Upper lobe of right lung (tissue), 1 donor: ENCODE measurements at regions not wholly inside any gene's neighbourhood (a gene's known extent, or its start where the extent isn't known, plus 50 kb on each side); places are given as distances from the start of the nearest gene placed in this dataset.

Experiments
- ATAC-seq: fragments of 200-7000 bp; cut with Tn5 transposase; one replicate; pipeline ENCODE4 v1.9.1; 2020; ENCODE audit warnings: mild to moderate bottlenecking, moderate library complexity
- DNase-seq: peaks from one replicate; pipeline ENCODE4 v3.0.0-alpha.2; 2020
- H3K27ac ChIP-seq: fragments of 200-600 bp; one replicate; pipeline ENCODE4 v1.8.0; 2022
- H3K27me3 ChIP-seq: fragments of 200-600 bp; one replicate; pipeline ENCODE4 v1.8.0; 2022; ENCODE audit warnings: mild to moderate bottlenecking
- H3K36me3 ChIP-seq: fragments of 200-600 bp; one replicate; pipeline ENCODE4 v1.8.0; 2022
- H3K4me1 ChIP-seq: fragments of 200-600 bp; one replicate; pipeline ENCODE4 v1.8.0; 2022
- H3K4me3 ChIP-seq: fragments of 200-600 bp; one replicate; pipeline ENCODE4 v1.8.0; 2022; ENCODE audit warnings: mild to moderate bottlenecking
- H3K9me3 ChIP-seq: fragments of 200-600 bp; one replicate; pipeline ENCODE4 v1.8.0; 2022
- intact Hi-C: fragments of 100-400 bp; cut with DNase I; formaldehyde crosslinking; loops from one replicate; pipeline ENCODE4 v1.11.0; 2022
- TF ChIP-seq, protein P1 (sequence below): fragments of 200-600 bp; IDR thresholded peaks from one replicate; pipeline ENCODE4 v1.8.0; 2022; ENCODE audit warnings: antibody characterized with exemption
- donor health status: DM: no; HTN: yes; CAD: no; lungs with severe emphysema.

DNA sequence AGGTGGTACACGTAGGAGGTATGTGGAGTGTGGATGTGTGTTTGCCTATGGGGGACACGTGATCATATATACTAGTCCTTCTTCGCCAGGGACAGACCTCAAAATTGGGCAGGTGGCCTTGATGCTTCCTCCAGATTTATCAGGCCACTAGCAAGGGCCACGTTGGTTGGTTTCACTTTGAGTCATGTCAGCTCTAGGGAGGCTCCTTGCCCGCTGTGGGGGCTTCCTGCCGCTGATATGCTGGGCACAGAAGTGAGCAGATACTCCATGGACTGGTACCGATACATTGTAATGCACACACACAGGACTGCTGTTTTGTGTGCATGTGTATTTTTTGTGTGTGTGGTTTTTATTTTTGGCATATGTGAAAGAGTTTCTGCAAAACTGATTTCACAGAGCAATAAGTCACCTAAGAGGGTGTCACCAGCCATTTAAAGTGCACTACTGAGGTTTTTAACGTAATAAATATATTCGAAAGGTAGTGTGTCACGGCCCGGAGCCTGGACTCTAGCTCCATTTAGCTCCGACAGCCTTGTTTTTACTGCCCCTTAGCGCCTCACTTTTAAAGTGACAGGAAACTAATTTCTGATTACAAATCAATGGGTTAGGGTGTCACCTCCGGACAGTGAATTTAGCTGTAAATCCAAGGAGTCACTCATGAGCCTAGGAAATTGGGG, 605.5 kb upstream of the SALL1 start:
- intact Hi-C loops = no loop called here
- no peaks in the 10 kb centered on the region for H3K27me3 ChIP-seq
- H3K9me3 ChIP-seq = no peaks in the 10 kb centered on the region
- no peak overlapping the region for H3K4me3 ChIP-seq
- no peak for ATAC-seq
- H3K36me3 ChIP-seq = no peaks in the 10 kb centered on the region
- no peak for DNase-seq
- H3K27ac ChIP-seq = no peak overlapping the region
- H3K4me1 ChIP-seq = no peaks in the 10 kb centered on the region
- TF ChIP-seq, protein P1, sequence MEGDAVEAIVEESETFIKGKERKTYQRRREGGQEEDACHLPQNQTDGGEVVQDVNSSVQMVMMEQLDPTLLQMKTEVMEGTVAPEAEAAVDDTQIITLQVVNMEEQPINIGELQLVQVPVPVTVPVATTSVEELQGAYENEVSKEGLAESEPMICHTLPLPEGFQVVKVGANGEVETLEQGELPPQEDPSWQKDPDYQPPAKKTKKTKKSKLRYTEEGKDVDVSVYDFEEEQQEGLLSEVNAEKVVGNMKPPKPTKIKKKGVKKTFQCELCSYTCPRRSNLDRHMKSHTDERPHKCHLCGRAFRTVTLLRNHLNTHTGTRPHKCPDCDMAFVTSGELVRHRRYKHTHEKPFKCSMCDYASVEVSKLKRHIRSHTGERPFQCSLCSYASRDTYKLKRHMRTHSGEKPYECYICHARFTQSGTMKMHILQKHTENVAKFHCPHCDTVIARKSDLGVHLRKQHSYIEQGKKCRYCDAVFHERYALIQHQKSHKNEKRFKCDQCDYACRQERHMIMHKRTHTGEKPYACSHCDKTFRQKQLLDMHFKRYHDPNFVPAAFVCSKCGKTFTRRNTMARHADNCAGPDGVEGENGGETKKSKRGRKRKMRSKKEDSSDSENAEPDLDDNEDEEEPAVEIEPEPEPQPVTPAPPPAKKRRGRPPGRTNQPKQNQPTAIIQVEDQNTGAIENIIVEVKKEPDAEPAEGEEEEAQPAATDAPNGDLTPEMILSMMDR = no peak

DNA sequence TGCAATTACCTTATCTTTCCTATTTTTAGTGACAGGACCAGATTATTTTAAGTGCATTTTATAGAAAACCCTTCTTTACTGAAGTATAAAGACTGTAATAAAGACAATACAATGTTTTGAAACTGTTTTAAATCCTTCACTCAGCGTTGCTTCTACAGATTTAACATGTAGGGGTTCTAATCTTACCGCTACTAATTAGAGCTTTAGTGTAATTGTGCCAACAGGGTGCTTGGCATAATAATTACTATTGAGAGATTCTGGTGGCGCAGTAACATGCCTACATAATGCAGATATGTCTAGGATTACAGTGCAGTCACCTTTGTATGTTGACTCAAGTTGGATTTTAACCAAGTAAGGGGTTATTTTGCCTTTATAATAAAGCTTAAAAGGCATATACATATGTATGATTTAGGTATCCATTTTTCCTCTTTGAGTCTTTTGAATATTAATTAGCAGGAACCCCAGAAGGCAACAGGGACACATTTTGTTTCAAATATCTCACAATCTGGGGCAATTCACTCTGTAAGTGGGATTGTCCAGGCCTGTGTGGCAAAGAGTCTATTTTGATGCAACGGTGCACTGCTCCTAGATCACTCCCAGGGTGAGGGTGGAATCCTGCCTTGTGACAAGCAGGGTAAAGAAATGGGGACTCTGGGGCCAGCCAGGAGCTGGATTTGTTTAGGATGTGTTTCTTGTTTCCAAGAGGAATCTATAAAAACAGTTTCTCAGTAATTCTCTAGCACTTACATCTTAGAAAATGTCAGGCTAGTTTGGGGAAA, 604.7 kb upstream of the SALL1 start:
- TF ChIP-seq, protein P1 = no peak
- H3K36me3 ChIP-seq = no peaks in the 10 kb centered on the region
- ATAC-seq = no peak
- H3K4me1 ChIP-seq = no peaks in the 10 kb centered on the region
- H3K4me3 ChIP-seq = no peak overlapping the region
- no peaks in the 10 kb centered on the region for H3K27me3 ChIP-seq
- H3K27ac ChIP-seq = no peak overlapping the region
- no peaks in the 10 kb centered on the region for H3K9me3 ChIP-seq
- DNase-seq = no peak
- intact Hi-C loops = no loop called here

- ATAC-seq (no peak), DNase-seq (no peak)
- no peaks in the 10 kb centered on the region for H3K4me1 ChIP-seq
- no peaks in the 10 kb centered on the region for H3K9me3 ChIP-seq
- H3K36me3 ChIP-seq = no peaks in the 10 kb centered on the region
- no peak overlapping the region for H3K27ac ChIP-seq
- TF ChIP-seq, protein P1 = no peak
- H3K4me3 ChIP-seq = no peak overlapping the region
- intact Hi-C loops = no loop called here
- H3K27me3 ChIP-seq = no peaks in the 10 kb centered on the region
Observed at GRCh38 chr16:51755039-51755501, 604.0 kb upstream of the SALL1 start.

DNA sequence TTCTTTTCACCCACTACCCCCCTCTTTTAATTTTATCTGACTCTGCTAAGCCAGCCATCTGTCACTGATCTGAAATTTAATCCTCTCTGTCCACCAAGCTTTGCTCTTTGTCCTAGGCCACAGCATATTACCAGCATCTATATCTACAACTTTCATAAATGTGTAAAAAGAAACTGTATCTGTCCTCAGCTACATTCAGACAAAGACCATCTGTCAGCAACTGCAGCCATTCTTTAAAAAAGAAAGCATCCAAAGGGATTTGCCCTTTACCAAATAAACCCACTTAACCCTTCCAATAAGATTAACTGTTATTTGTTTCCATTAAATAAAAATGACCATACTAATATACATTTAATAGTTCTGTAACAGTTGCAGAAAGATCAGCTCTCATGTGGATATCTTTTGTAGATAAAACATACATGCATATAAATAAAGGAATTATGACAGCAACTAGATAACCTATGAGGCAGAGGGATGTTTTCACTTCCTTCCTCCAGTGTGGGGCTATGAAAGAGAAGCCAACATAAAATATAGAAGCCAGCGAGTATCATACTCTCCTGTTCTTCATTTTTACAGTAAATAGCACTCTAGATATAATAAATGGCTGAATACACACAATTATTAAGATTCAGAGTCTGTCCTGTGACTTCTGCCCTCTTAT, 602.5 kb upstream of the SALL1 start:
- intact Hi-C loops = no loop called here

GRCh38 chr16:51752438-51752995, 601.4 kb upstream of the SALL1 start:
- H3K4me1 ChIP-seq = no peaks in the 10 kb centered on the region
- H3K36me3 ChIP-seq = no peaks in the 10 kb centered on the region
- H3K9me3 ChIP-seq = no peaks in the 10 kb centered on the region
- H3K27ac ChIP-seq = no peak overlapping the region
- no peaks in the 10 kb centered on the region for H3K27me3 ChIP-seq
- TF ChIP-seq, protein P1 = no peak
- H3K4me3 ChIP-seq = no peak overlapping the region
- DNase-seq (no peak), ATAC-seq (no peak)
- intact Hi-C loops = no loop called here

More for the DNA sequence above, 602.5 kb upstream of the SALL1 start:
- DNase-seq = no peak
- no peak overlapping the region for H3K4me3 ChIP-seq
- H3K9me3 ChIP-seq = no peaks in the 10 kb centered on the region
- H3K36me3 ChIP-seq = no peaks in the 10 kb centered on the region
- no peak for ATAC-seq
- no peak overlapping the region for H3K27ac ChIP-seq
- TF ChIP-seq, protein P1 = no peak
- H3K27me3 ChIP-seq = no peaks in the 10 kb centered on the region
- no peaks in the 10 kb centered on the region for H3K4me1 ChIP-seq
